Esophagus squamous epithelium (tissue), 5 donors: ENCODE measurements at regions not wholly inside any gene's neighbourhood (a gene's known extent, or its start where the extent isn't known, plus 50 kb on each side); places are given as distances from the start of the nearest gene placed in this dataset.
A peak's percentile ranks its signal among the peaks of the same experiment; 100 is the strongest.

Source experiments
- DNase-seq: peaks from one replicate; lab custom pipeline; 2025; lab: John Stamatoyannopoulos, UW
- H3K27ac ChIP-seq, 4 donors: fragments of 200-600 bp; sonication (generic); one replicate each; pipeline ENCODE4 v1.5.1; 2016 to 2019; ENCODE audit warnings: mild to moderate bottlenecking in 1 of 4
- H3K27me3 ChIP-seq, 4 donors: fragments of 200-600 bp; sonication (generic); 1 replicate in 3 of 4; 2 replicates in 1 of 4; pipeline versions ENCODE4 v1.5.1 to v1.6.0; 2017 to 2021; ENCODE audit warnings: antibody characterized with exemption in 1 of 4
- H3K36me3 ChIP-seq, 3 donors: fragments of 200-600 bp; sonication (generic); one replicate each; pipeline ENCODE4 v1.5.1; 2016 to 2019
- H3K4me1 ChIP-seq, 3 donors: fragments of 200-600 bp; sonication (generic); one replicate each; pipeline ENCODE4 v1.5.1; 2017 to 2019
- H3K4me3 ChIP-seq, 4 donors: fragments of 200-600 bp; sonication (generic); 1 replicate in 3 of 4; 2 replicates in 1 of 4; pipeline ENCODE4 v1.5.1; 2016 to 2019; ENCODE audit warnings: mild to moderate bottlenecking in 2 of 4, moderate library complexity in 1 of 4
- H3K9me3 ChIP-seq, 3 donors: fragments of 200-600 bp; sonication (generic); one replicate each; pipeline ENCODE4 v1.5.1; 2016 to 2019
- POLR2A ChIP-seq, 4 donors: fragments of 450-650 bp; IDR thresholded peaks; one replicate each; pipeline ENCODE4 v1.6.1; 2017; ENCODE audit warnings: antibody characterized with exemption in 4 of 4, mild to moderate bottlenecking in 4 of 4, moderate library complexity in 3 of 4
- WGBS, 2 donors: methylation state at CpG; one replicate each; pipeline ENCODE4 v1.1.5; 2018; 5-methylcytosine and 5-hydroxymethylcytosine counted together
- intact Hi-C: fragments of 100-400 bp; cut with DNase I; formaldehyde crosslinking; loops from one replicate; pipeline ENCODE4 v1.15.0; 2022
- TF ChIP-seq, protein P1 (sequence below), 6 experiments: fragments of 450-650 bp in 4 of 6; fragments of 200-600 bp in 2 of 6; sonication (generic) in 2 of 6; IDR thresholded peaks; one replicate each; pipeline ENCODE4 v1.5.1; 2016 to 2019; ENCODE audit warnings: antibody characterized with exemption in 6 of 6, mild to moderate bottlenecking in 4 of 6, moderate library complexity in 4 of 6
- donor health status: DM: yes; HTN: yes; CAD: no.

DNA sequence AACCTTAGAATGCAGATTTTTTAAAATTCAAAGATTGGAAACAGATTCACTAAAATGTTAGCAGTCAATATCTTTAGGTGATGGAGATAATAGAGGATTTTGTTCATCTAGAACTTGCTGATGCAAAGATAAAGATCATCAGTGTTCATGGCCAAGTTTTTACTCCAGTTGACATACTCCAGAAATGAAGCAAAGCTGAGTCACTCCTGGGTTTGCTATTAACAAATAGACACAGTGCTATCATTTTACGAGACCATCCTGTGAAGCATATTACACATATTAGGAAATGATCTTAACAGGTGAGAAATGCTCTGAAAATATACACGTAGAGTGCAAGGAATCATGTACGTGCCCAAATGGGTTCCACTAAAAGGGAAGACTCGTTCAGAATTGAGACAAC, 170.6 kb upstream of the FAM9B start:
- TF ChIP-seq, protein P1, sequence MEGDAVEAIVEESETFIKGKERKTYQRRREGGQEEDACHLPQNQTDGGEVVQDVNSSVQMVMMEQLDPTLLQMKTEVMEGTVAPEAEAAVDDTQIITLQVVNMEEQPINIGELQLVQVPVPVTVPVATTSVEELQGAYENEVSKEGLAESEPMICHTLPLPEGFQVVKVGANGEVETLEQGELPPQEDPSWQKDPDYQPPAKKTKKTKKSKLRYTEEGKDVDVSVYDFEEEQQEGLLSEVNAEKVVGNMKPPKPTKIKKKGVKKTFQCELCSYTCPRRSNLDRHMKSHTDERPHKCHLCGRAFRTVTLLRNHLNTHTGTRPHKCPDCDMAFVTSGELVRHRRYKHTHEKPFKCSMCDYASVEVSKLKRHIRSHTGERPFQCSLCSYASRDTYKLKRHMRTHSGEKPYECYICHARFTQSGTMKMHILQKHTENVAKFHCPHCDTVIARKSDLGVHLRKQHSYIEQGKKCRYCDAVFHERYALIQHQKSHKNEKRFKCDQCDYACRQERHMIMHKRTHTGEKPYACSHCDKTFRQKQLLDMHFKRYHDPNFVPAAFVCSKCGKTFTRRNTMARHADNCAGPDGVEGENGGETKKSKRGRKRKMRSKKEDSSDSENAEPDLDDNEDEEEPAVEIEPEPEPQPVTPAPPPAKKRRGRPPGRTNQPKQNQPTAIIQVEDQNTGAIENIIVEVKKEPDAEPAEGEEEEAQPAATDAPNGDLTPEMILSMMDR (IDR thresholded peaks at IDR 0.05) = no peak
- TF ChIP-seq POLR2A (IDR thresholded peaks at IDR 0.05) = no peak
- H3K9me3 ChIP-seq = no peaks in the 10 kb centered on the region
- no peaks in the 10 kb centered on the region for H3K36me3 ChIP-seq
- H3K4me1 ChIP-seq = no peaks in the 10 kb centered on the region
- H3K27me3 ChIP-seq = no peaks in the 10 kb centered on the region
- intact Hi-C loops = no loop called here
- DNase-seq = no peak
- WGBS, 2 donors = 59 to 65% methylated on average over 4 of the region's 4 CpGs
- no peak overlapping the region for H3K4me3 ChIP-seq
- no peak overlapping the region for H3K27ac ChIP-seq

DNA sequence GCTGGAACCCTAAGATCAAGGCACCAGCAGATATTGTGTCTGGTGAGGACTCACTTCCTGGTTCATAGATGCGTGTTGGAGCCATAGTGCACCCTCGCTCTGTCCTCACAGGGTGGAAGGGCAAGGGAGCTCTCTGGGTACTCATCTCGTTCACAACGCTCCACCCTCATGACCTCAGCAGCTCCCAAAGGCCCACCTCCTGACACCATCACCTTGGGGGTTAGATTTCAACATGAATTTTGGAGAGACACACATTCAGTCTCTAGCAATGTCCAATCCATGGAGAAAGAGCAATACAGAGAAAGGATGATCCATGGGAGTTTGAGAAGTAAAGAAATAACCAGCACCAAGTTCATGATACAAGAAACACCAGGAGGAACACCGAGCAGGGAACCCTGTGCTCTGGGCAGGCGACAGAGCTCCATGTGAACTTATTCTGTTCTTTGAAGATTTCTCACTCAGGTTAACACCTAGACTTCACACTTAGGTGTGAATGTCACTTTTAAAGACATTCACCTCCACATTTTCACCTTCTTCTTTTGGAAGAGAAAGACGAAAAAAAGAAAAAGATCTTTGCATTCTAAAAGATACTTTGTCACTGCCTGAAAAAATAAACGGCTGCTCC, 171.8 kb upstream of the FAM9B start:
- TF ChIP-seq, protein P1 (IDR thresholded peaks at IDR 0.05) = no peak
- no peak for TF ChIP-seq POLR2A (IDR thresholded peaks at IDR 0.05)
- WGBS, 2 donors = 51 to 82% methylated on average over 6 to 8 of the region's 8 CpGs
- no peaks in the 10 kb centered on the region for H3K27me3 ChIP-seq

DNA sequence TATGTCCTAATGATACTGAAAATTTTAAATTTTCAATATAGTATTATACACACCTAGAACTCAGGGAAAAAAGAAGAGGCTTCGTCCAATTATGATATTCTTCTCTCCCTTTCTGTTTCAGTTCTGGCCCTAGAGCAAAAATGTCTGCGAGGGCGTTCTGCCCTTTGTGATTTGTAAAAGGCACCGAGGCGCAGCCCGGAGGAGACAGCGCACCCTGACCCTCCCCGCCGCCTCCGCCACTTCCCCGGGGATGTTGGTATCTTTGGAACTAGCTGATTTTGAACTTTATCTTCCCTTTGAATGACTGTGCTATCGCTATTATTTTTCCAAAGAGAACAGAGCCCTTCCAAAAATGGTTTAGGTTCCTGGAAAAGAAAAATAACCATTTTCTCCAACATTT, 173.2 kb upstream of the FAM9B start:
- Histone ChIP-seq H3K27ac (no peak overlapping the region), H3K27me3 (no peaks in the 10 kb centered on the region), H3K9me3 (no peaks in the 10 kb centered on the region), H3K4me3 (peak overlapping the region in 1 of 4 donors; percentile 26), H3K36me3 (no peaks in the 10 kb centered on the region), H3K4me1 (no peaks in the 10 kb centered on the region)
- TF ChIP-seq POLR2A (IDR thresholded peaks at IDR 0.05) = no peak
- WGBS, 2 donors = 8 to 25% methylated on average over 12 of the region's 12 CpGs
- intact Hi-C loops = no loop called here
- no peak for DNase-seq

More for the DNA sequence above, 171.8 kb upstream of the FAM9B start:
- no peak for DNase-seq
- H3K4me3 ChIP-seq = no peak overlapping the region
- H3K27ac ChIP-seq = no peak overlapping the region
- H3K9me3 ChIP-seq = no peaks in the 10 kb centered on the region
- intact Hi-C loops = no loop called here
- H3K4me1 ChIP-seq = no peaks in the 10 kb centered on the region
- no peaks in the 10 kb centered on the region for H3K36me3 ChIP-seq

DNA sequence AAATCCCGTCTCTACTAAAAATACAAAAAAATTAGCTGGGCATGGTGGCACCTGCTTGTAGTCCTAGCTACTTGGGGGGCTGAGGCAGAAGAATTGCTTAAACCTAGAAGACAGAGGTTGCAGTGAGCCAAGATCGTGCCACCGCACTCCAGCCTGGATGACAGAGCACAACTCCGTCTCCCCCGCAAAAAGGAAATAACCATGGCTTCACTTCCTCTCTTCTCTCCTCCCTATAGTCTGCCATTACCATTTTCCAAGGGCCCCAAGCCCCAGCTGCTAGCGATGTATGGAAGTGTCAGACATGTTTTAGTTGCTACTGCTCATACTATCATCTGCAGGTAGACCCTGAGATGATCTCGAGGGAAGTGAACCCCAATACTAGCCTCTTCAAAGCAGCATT, 177.3 kb upstream of the FAM9B start:
- Histone ChIP-seq H3K36me3 (no peaks in the 10 kb centered on the region), H3K27ac (no peak overlapping the region), H3K9me3 (no peaks in the 10 kb centered on the region), H3K4me3 (no peak overlapping the region), H3K4me1 (no peaks in the 10 kb centered on the region), H3K27me3 (no peaks in the 10 kb centered on the region)
- intact Hi-C loops = no loop called here
- TF ChIP-seq, protein P1 (IDR thresholded peaks at IDR 0.05) = no peak
- TF ChIP-seq POLR2A (IDR thresholded peaks at IDR 0.05) = no peak
- no peak for DNase-seq
- 75 to 82% methylated on average over 2 to 7 of the region's 7 CpGs for WGBS, 2 donors

DNA sequence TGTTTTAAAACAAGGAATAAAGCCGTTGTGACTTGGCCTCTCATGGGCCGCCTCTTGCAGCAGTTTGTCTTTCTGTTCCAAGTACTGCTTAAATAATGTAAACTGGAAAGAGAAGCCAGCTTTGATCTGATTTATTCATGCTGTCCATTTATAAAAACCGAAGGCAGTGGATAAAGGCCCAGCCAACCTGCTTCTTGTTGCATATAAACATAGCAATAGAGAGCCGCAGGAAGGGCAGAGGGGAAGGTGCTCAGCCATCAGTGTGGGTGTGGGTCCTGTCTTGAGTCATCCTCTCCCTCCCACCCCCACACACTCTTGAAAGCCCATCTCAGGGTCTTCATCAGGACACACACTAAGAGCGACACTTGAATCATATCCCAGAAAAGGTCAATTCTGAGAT, 187.9 kb upstream of the FAM9B start:
- no peak overlapping the region for H3K27ac ChIP-seq
- H3K36me3 ChIP-seq = no peaks in the 10 kb centered on the region
- TF ChIP-seq, protein P1 (IDR thresholded peaks at IDR 0.05) = no peak
- TF ChIP-seq POLR2A (IDR thresholded peaks at IDR 0.05) = no peak
- H3K27me3 ChIP-seq = no peaks in the 10 kb centered on the region
- H3K4me1 ChIP-seq = no peaks in the 10 kb centered on the region
- no peak for DNase-seq
- no peaks in the 10 kb centered on the region for H3K9me3 ChIP-seq
- intact Hi-C loops = no loop called here
- WGBS, 2 donors = 55 to 76% methylated on average over 4 to 5 of the region's 5 CpGs
- no peak overlapping the region for H3K4me3 ChIP-seq

DNA sequence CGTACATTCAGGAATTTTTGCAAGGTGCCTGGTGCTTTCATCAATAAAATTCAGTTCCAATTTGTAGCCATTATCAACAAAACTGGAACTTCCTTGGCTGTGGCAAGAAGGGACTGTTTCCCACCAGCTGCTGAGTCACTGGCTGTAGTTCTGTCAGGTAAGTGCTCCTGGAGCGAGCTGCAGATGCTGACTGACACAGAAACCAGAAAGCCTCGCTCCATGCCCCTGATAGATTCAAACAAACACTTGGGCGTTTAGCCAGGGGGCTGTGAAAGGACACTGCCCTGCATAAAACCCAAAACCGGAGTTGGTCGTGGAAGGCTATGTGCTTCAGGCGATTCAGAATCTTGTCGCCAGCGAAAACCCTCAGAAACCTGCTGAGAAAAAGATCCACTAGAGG, 188.4 kb upstream of the FAM9B start:
- intact Hi-C loops = no loop called here
- WGBS, 2 donors = 17 to 55% methylated on average over 1 to 6 of the region's 9 CpGs
- no peak for DNase-seq

More for the DNA sequence above, 188.4 kb upstream of the FAM9B start:
- Histone ChIP-seq H3K27me3 (no peaks in the 10 kb centered on the region), H3K36me3 (no peaks in the 10 kb centered on the region), H3K27ac (no peak overlapping the region), H3K4me3 (no peak overlapping the region), H3K4me1 (no peaks in the 10 kb centered on the region), H3K9me3 (no peaks in the 10 kb centered on the region)
- TF ChIP-seq POLR2A (IDR thresholded peaks at IDR 0.05) = no peak
- TF ChIP-seq, protein P1 (IDR thresholded peaks at IDR 0.05) = no peak
